Natural killer cell (primary cell): ENCODE measurements at regions not wholly inside any gene's neighbourhood (a gene's known extent, or its start where the extent isn't known, plus 50 kb on each side); places are given as distances from the start of the nearest gene placed in this dataset.

ENCODE experiments used
- ATAC-seq, 3 donors: fragments of 150-1000 bp in 2 of 3; fragments of 200-7000 bp in 1 of 3; cut with Tn5 transposase; 1 replicate in 1 of 3; 2 replicates in 2 of 3; pipeline ENCODE4 v1.10.0; 2021; ENCODE audit warnings: mild to moderate bottlenecking in 2 of 3, moderate library complexity in 2 of 3
- DNase-seq, 2 donors: peaks; one replicate each; pipeline versions ENCODE4 v3.0.0 to v3.0.0-alpha.2; 2013 to 2021; ENCODE audit warnings: mixed read lengths in 1 of 2
- H3K27ac ChIP-seq: one replicate; pipeline ENCODE4 v1.5.1; 2013; ENCODE audit warnings: mild to moderate bottlenecking, low read length
- H3K27me3 ChIP-seq: one replicate; pipeline ENCODE4 v1.6.1; 2013; ENCODE audit warnings: low read length; ENCODE audit not compliant: control insufficient read depth, insufficient read depth
- H3K36me3 ChIP-seq: one replicate; pipeline ENCODE4 v1.6.1; 2013; ENCODE audit warnings: low read length; ENCODE audit not compliant: control insufficient read depth, insufficient read depth
- H3K4me1 ChIP-seq: one replicate; pipeline ENCODE4 v1.6.1; 2013; ENCODE audit warnings: low read length; ENCODE audit not compliant: control insufficient read depth, insufficient read depth
- H3K4me3 ChIP-seq: one replicate; pipeline ENCODE4 v1.5.1; 2013; ENCODE audit warnings: low read length
- H3K9me3 ChIP-seq: one replicate; pipeline ENCODE4 v1.6.1; 2013; ENCODE audit warnings: low read length; ENCODE audit not compliant: control insufficient read depth, insufficient read depth
- H3K27ac Mint-ChIP-seq, 2 donors: one replicate each; pipeline ENCODE4 v1.8.0; 2022; ENCODE audit warnings: mild to moderate bottlenecking in 2 of 2, mixed read lengths in 2 of 2, moderate library complexity in 1 of 2
- H3K27me3 Mint-ChIP-seq, 2 donors: one replicate each; pipeline ENCODE4 v1.8.0; 2022; ENCODE audit warnings: low read depth in 2 of 2, mixed read lengths in 2 of 2
- H3K36me3 Mint-ChIP-seq: one replicate; pipeline ENCODE4 v1.8.0; 2022; ENCODE audit warnings: mixed read lengths
- H3K4me1 Mint-ChIP-seq, 2 donors: one replicate each; pipeline ENCODE4 v1.8.0; 2022; ENCODE audit warnings: mixed read lengths in 2 of 2
- H3K4me3 Mint-ChIP-seq: one replicate; pipeline ENCODE4 v1.8.0; 2022; ENCODE audit warnings: mild to moderate bottlenecking, moderate library complexity, mixed read lengths
- H3K9me3 Mint-ChIP-seq, 2 donors: one replicate each; pipeline ENCODE4 v1.8.0; 2022; ENCODE audit warnings: mixed read lengths in 2 of 2
- CTCF ChIP-seq: fragments of 200-600 bp; IDR thresholded peaks from one replicate; pipeline ENCODE4 v1.8.0; 2022; ENCODE audit warnings: antibody characterized with exemption
- WGBS: methylation state at CpG from one replicate; pipeline ENCODE4 v1.1.7; 2013; ENCODE audit warnings: missing lambda C conversion rate; ENCODE audit not compliant: insufficient coverage; 5-methylcytosine and 5-hydroxymethylcytosine counted together
- intact Hi-C: fragments of 100-400 bp; cut with micrococcal nuclease; formaldehyde crosslinking; loops from one replicate; pipeline ENCODE4 v1.14.2; 2022

DNA sequence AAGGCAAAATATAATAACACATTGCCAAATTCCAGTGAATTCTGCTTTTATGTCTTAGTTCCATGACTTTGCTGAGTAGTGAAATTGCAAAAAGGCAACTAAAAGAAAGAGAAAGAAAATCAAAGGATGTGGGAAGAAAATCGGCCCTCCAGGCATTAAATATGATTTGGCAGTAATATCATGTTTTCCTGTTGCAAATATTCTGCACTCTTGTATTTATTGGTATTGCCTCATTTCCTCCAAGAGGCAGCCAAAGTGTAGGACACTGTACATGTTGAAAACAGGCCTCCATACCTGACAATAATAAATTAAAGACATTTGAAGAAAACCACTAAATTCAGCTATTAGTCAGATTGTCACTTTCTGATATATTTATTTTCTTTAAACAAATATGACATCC lies 460.0 kb upstream of the NOX3 start:
- H3K27ac Mint-ChIP-seq = no peak overlapping the region
- H3K9me3 Mint-ChIP-seq = peaks cover 0 to 3% of the 10 kb centered on the region in 2 donors
- no peak overlapping the region for H3K27ac ChIP-seq
- H3K36me3 Mint-ChIP-seq = no peaks in the 10 kb centered on the region
- H3K27me3 Mint-ChIP-seq = no peaks in the 10 kb centered on the region
- H3K9me3 ChIP-seq = no peaks in the 10 kb centered on the region
- WGBS = 0% methylated on average over 1 of the region's 1 CpG
- intact Hi-C loops = no loop called here
- TF ChIP-seq CTCF = no peak
- H3K4me3 Mint-ChIP-seq = no peak overlapping the region
- no peaks in the 10 kb centered on the region for H3K4me1 ChIP-seq
- no peak for ATAC-seq
- H3K4me1 Mint-ChIP-seq = no peaks in the 10 kb centered on the region
- H3K36me3 ChIP-seq = no peaks in the 10 kb centered on the region
- no peak overlapping the region for H3K4me3 ChIP-seq
- no peaks in the 10 kb centered on the region for H3K27me3 ChIP-seq
- no peak for DNase-seq

GRCh38 chr6:155913816-155914215 lies 458.2 kb upstream of the NOX3 start:
- no peak overlapping the region for H3K27ac ChIP-seq
- WGBS = 98% methylated on average over 7 of the region's 8 CpGs
- TF ChIP-seq CTCF = no peak
- ATAC-seq (no peak), DNase-seq (no peak)
- no peaks in the 10 kb centered on the region for H3K27me3 ChIP-seq
- H3K9me3 ChIP-seq = peaks cover 8% of the 10 kb centered on the region
- no peak overlapping the region for H3K4me3 ChIP-seq
- Mint-ChIP-seq H3K36me3 (no peaks in the 10 kb centered on the region), H3K4me3 (no peak overlapping the region), H3K9me3 (peaks cover 2 to 3% of the 10 kb centered on the region in 2 donors), H3K4me1 (no peaks in the 10 kb centered on the region), H3K27ac (no peak overlapping the region), H3K27me3 (no peaks in the 10 kb centered on the region)
- H3K36me3 ChIP-seq = no peaks in the 10 kb centered on the region
- intact Hi-C loops = no loop called here
- no peaks in the 10 kb centered on the region for H3K4me1 ChIP-seq

DNA sequence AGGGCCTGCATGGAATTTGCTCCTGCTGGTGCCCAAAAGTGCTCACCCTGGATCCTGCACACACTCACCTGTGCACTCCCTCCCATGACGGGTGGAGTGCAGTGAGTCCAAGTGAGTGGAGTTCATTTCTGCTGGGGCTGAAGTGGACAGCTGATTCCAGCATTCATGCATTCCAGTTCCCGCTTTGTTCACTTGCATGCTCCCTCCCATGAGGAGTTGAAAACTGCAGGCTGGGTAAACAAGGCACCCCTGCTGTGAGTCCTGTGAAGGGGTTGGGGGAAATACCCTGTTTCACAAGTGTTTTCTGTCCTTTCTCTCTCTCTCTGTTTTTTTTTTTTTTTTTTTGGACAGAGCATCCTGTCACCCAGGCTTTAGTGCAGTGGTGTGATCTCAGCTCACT lies 454.1 kb upstream of the NOX3 start:
- intact Hi-C loops = no loop called here
- 100% methylated on average over 2 of the region's 2 CpGs for WGBS
- no peak overlapping the region for H3K27ac Mint-ChIP-seq

More for the DNA sequence above, 454.1 kb upstream of the NOX3 start:
- TF ChIP-seq CTCF = no peak
- DNase-seq (no peak), ATAC-seq (no peak)
- no peaks in the 10 kb centered on the region for H3K36me3 ChIP-seq
- Mint-ChIP-seq H3K4me1 (no peaks in the 10 kb centered on the region), H3K36me3 (no peaks in the 10 kb centered on the region), H3K9me3 (peaks cover 10 to 13% of the 10 kb centered on the region in 2 donors), H3K27me3 (no peaks in the 10 kb centered on the region), H3K4me3 (no peak overlapping the region)
- no peak overlapping the region for H3K4me3 ChIP-seq
- no peaks in the 10 kb centered on the region for H3K4me1 ChIP-seq
- H3K27me3 ChIP-seq = no peaks in the 10 kb centered on the region
- no peak overlapping the region for H3K27ac ChIP-seq
- peaks cover 8% of the 10 kb centered on the region for H3K9me3 ChIP-seq
